NT2/D1 (cell line): ENCODE measurements at regions not wholly inside any gene's neighbourhood (a gene's known extent, or its start where the extent isn't known, plus 50 kb on each side); places are given as distances from the start of the nearest gene placed in this dataset.

ENCODE experiments used
- SUZ12 ChIP-seq: IDR thresholded peaks from 2 replicates; pipeline ENCODE4 v1.6.1; 2011; ENCODE audit not compliant: insufficient read length, insufficient read depth; ENCODE audit errors: extremely low read depth
- YY1 ChIP-seq: IDR thresholded peaks from 2 replicates; pipeline ENCODE4 v1.6.1; 2011; ENCODE audit not compliant: insufficient read length, insufficient read depth
- ZNF274 ChIP-seq: IDR thresholded peaks from 2 replicates; pipeline ENCODE4 v1.6.1; 2011; ENCODE audit warnings: mild to moderate bottlenecking, low read depth, low read length

GRCh38 chr18:35804377-35804776 lies 168.1 kb upstream of the RMP24 start:
- no peak for TF ChIP-seq SUZ12
- TF ChIP-seq ZNF274 = no peak
- TF ChIP-seq YY1 = no peak
